ENCODE measurements at regions not wholly inside any gene's neighbourhood (a gene's known extent, or its start where the extent isn't known, plus 50 kb on each side); places are given as distances from the start of the nearest gene placed in this dataset.

GRCh38 chr17:70295329-70295728, 126.0 kb downstream of the KCNJ2 start:
- H3K27ac ChIP-seq (ENCODE audit: low read depth): no peak overlapping the region
- TF ChIP-seq ZNF331 (CRISPR knock-in tag; IDR thresholded peaks at IDR 0.05; ENCODE audit: low read depth) (no peak), EZH2 (IDR thresholded peaks at IDR 0.05; ENCODE audit: low read depth, unreplicated experiment) (no peak), NANOG (IDR thresholded peaks at IDR 0.05; ENCODE audit: borderline replicate concordance) (no peak), POLR2AphosphoS5 (IDR thresholded peaks at IDR 0.05; ENCODE audit: low read depth) (no peak)
- H2AFZ ChIP-seq: no peak overlapping the region
- no peaks in the 10 kb centered on the region for H4K20me1 ChIP-seq (replicated peaks; ENCODE audit: insufficient read depth)
- H3K4me1 Mint-ChIP-seq: peaks cover 14% of the 10 kb centered on the region
- no peak overlapping the region for H3K4me3 Mint-ChIP-seq
- no peaks in the 10 kb centered on the region for H3K27me3 Mint-ChIP-seq (ENCODE audit: insufficient read depth, low read depth, poor library complexity)
- H3K4me3 ChIP-seq: no peak overlapping the region
- H3K27me3 ChIP-seq (ENCODE audit: insufficient read depth): no peaks in the 10 kb centered on the region
- DNase-seq (ENCODE audit: low spot score) (no peak), ATAC-seq (no peak)
- no peaks in the 10 kb centered on the region for H3K79me2 ChIP-seq (replicated peaks; ENCODE audit: insufficient read depth)
- H3F3A ChIP-seq (replicated peaks; ENCODE audit: low read depth): no peaks in the 10 kb centered on the region
- H3K4me1 ChIP-seq (ENCODE audit: insufficient read depth): peaks cover 7% of the 10 kb centered on the region
- no peaks in the 10 kb centered on the region for H3K36me3 ChIP-seq (ENCODE audit: insufficient read depth)
- no peak overlapping the region for H3K4me2 ChIP-seq
- no peak overlapping the region for H3K27ac Mint-ChIP-seq
- peaks cover 5% of the 10 kb centered on the region; the same call in 2 of the 3 replicates for H3K9me3 Mint-ChIP-seq
- H3K9me2 ChIP-seq (ENCODE audit: insufficient read depth): no peaks in the 10 kb centered on the region
- H3K36me3 Mint-ChIP-seq (ENCODE audit: low read depth): peaks cover 5% of the 10 kb centered on the region; the same call in 2 of the 3 replicates

GRCh38 chr17:70295731-70296130, 126.4 kb downstream of the KCNJ2 start:
- H3K36me3 ChIP-seq (ENCODE audit: insufficient read depth): no peaks in the 10 kb centered on the region
- no peak overlapping the region for H3K27ac Mint-ChIP-seq
- TF ChIP-seq NANOG (IDR thresholded peaks at IDR 0.05; ENCODE audit: borderline replicate concordance) (no peak), REST (IDR thresholded peaks at IDR 0.05; ENCODE audit: unreplicated experiment) (no peak), EZH2 (IDR thresholded peaks at IDR 0.05; ENCODE audit: low read depth, unreplicated experiment) (no peak), EZH2phosphoT487 (IDR thresholded peaks at IDR 0.05; ENCODE audit: unreplicated experiment) (no peak), STAT1 (IDR thresholded peaks at IDR 0.05; ENCODE audit: unreplicated experiment) (no peak), CTCF (conservative IDR thresholded peaks at IDR 0.05; ENCODE audit: low read depth in 2 of 2) (no peak)
- TF ChIP-seq, protein P1, sequence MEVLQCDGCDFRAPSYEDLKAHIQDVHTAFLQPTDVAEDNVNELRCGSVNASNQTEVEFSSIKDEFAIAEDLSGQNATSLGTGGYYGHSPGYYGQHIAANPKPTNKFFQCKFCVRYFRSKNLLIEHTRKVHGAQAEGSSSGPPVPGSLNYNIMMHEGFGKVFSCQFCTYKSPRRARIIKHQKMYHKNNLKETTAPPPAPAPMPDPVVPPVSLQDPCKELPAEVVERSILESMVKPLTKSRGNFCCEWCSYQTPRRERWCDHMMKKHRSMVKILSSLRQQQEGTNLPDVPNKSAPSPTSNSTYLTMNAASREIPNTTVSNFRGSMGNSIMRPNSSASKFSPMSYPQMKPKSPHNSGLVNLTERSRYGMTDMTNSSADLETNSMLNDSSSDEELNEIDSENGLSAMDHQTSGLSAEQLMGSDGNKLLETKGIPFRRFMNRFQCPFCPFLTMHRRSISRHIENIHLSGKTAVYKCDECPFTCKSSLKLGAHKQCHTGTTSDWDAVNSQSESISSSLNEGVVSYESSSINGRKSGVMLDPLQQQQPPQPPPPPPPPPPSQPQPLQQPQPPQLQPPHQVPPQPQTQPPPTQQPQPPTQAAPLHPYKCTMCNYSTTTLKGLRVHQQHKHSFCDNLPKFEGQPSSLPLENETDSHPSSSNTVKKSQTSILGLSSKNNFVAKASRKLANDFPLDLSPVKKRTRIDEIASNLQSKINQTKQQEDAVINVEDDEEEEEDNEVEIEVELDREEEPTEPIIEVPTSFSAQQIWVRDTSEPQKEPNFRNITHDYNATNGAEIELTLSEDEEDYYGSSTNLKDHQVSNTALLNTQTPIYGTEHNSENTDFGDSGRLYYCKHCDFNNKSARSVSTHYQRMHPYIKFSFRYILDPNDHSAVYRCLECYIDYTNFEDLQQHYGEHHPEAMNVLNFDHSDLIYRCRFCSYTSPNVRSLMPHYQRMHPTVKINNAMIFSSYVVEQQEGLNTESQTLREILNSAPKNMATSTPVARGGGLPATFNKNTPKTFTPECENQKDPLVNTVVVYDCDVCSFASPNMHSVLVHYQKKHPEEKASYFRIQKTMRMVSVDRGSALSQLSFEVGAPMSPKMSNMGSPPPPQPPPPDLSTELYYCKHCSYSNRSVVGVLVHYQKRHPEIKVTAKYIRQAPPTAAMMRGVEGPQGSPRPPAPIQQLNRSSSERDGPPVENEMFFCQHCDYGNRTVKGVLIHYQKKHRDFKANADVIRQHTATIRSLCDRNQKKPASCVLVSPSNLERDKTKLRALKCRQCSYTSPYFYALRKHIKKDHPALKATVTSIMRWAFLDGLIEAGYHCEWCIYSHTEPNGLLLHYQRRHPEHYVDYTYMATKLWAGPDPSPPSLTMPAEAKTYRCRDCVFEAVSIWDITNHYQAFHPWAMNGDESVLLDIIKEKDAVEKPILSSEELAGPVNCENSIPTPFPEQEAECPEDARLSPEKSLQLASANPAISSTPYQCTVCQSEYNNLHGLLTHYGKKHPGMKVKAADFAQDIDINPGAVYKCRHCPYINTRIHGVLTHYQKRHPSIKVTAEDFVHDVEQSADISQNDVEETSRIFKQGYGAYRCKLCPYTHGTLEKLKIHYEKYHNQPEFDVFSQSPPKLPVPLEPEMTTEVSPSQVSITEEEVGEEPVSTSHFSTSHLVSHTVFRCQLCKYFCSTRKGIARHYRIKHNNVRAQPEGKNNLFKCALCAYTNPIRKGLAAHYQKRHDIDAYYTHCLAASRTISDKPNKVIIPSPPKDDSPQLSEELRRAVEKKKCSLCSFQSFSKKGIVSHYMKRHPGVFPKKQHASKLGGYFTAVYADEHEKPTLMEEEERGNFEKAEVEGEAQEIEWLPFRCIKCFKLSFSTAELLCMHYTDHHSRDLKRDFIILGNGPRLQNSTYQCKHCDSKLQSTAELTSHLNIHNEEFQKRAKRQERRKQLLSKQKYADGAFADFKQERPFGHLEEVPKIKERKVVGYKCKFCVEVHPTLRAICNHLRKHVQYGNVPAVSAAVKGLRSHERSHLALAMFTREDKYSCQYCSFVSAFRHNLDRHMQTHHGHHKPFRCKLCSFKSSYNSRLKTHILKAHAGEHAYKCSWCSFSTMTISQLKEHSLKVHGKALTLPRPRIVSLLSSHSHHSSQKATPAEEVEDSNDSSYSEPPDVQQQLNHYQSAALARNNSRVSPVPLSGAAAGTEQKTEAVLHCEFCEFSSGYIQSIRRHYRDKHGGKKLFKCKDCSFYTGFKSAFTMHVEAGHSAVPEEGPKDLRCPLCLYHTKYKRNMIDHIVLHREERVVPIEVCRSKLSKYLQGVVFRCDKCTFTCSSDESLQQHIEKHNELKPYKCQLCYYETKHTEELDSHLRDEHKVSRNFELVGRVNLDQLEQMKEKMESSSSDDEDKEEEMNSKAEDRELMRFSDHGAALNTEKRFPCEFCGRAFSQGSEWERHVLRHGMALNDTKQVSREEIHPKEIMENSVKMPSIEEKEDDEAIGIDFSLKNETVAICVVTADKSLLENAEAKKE (CRISPR knock-in tag; IDR thresholded peaks at IDR 0.05): no peak

More at GRCh38 chr17:70295731-70296130, 126.4 kb downstream of the KCNJ2 start:
- H3K9me2 ChIP-seq (ENCODE audit: insufficient read depth): no peaks in the 10 kb centered on the region
- no peak overlapping the region for H3K27ac ChIP-seq (ENCODE audit: low read depth)
- DNase-seq (ENCODE audit: low spot score): no peak
- Mint-ChIP-seq H3K36me3 (ENCODE audit: low read depth) (peaks cover 5% of the 10 kb centered on the region; the same call in 2 of the 3 replicates), H3K4me1 (peaks cover 14% of the 10 kb centered on the region), H3K9me3 (peaks cover 5% of the 10 kb centered on the region; the same call in 2 of the 3 replicates), H3K27me3 (ENCODE audit: insufficient read depth, low read depth, poor library complexity) (no peaks in the 10 kb centered on the region), H3K4me3 (no peak overlapping the region)
- H3F3A ChIP-seq (replicated peaks; ENCODE audit: low read depth): no peaks in the 10 kb centered on the region
- ATAC-seq: no peak
- H4K20me1 ChIP-seq (replicated peaks; ENCODE audit: insufficient read depth): no peaks in the 10 kb centered on the region
- H3K4me2 ChIP-seq: no peak overlapping the region
- no peak overlapping the region for H3K4me3 ChIP-seq
- no peaks in the 10 kb centered on the region for H3K79me2 ChIP-seq (replicated peaks; ENCODE audit: insufficient read depth)
- H2AFZ ChIP-seq: no peak overlapping the region
- H3K27me3 ChIP-seq (ENCODE audit: insufficient read depth): no peaks in the 10 kb centered on the region
- H3K4me1 ChIP-seq (ENCODE audit: insufficient read depth): peaks cover 7% of the 10 kb centered on the region

Data from GM23338 (cell line).